Kasumi-1 (cell line): ENCODE measurements at regions not wholly inside any gene's neighbourhood (a gene's known extent, or its start where the extent isn't known, plus 50 kb on each side); places are given as distances from the start of the nearest gene placed in this dataset.

Experiments
- DNase-seq, 2 experiments: peaks; one replicate each; lab custom pipeline; 2025; lab: John Stamatoyannopoulos, UW

DNA sequence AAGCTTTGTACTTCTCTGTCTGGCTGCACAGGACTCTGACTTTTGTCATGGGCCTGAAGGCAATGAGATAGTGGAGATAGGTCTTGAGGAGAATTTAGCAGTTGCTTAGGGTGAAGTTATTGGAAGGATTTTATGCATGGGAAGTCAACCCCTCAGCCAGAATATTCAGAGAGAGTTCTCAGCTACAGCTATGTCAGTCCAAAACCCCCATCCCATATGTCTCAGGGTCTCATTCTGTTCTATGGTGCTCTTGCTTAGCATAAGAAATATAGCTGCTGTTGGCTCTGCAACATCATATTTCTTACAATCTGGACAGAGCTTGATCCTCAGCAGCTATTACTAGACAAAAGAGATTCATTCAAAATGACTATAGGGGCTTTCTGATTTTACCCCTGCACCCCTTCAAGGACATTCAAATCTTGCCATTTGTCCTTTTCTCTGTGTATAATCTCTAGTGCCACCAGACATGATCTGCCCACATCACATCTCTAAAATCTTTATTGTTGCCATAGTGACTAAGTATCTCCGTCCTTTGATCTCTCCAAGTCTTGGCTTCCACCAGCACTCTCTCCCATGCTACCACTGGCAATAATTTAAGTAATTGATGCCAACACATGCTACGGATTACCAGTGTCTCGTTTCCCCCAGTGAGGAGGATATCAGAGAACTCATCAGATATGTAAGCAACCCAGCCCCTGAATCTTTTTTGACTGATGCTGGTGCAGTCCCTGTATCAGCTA lies 327.1 kb upstream of the ISX start:
- DNase-seq = no peak

DNA sequence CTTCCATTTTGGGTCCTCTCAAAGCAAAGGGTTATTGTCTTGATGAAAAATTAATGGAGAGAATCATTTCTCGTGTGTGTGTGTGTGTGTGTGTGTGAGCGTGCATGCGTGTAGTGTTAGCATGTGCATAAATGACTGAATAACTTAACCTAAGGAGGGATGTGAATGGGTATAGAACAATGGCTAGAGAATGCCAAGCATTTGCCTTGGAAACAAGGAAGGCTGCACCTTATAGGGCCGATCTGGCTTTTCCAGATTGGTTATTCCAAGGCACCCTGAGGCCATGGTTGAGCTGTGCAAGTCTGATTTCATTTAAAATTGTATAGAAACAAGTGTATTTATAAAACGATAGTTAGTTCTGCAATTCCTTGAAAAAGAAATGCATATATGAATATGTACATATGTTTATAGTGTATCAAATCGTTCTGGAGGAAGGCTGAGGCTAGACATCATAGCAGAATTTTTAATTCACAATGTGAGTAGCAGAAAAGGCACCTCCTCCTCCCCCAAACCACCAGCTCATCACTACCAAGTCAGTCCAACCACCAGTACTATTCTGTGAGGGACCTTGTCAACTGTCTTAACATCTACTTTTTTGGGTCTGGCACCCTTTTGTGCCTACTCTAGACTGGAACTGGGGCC lies 322.7 kb upstream of the ISX start:
- DNase-seq = no peak

DNA sequence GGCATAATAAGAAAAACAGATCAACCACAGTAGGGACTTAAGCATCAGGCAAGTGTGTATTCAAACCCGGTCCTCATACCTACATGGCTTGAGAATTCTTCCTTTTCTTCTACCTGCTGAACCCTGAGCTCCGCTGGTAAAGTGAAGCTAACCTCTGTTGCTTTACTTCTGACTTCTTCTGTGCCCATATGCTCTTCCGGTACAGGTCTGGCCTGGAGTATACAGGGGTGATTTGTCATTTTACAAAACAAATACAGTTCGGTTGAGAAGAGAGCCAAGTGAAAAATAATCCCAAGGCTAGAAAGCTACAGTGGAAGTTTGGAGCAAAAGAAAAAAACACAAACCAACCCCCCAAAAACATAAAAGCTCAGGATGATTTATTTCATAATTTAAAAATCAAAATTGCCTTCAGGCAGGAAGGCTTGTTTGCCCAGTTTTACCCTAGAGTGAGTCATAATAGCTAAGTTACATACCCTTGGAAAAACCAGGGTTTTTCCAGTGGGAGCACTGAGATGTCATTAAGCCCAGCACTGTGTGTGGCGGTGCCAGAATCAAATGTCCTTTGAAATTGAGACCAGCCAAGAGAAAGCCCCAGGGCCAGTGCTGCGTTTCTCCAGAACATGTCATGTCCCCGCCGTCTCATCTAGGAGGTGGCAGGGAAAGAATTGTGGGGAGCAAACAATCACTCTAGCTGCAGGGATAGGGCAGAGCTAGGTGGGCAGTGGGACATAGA lies 305.5 kb upstream of the ISX start:
- DNase-seq = no peak

- DNase-seq = no peak
These were observed 304.8 kb upstream of the ISX start for GRCh38 chr22:34761111-34761510.

- DNase-seq = no peak
These were observed 302.5 kb upstream of the ISX start for GRCh38 chr22:34763496-34763895.

- DNase-seq = no peak
These were observed 300.8 kb upstream of the ISX start for GRCh38 chr22:34765115-34765514.

GRCh38 chr22:34769361-34769760 lies 296.6 kb upstream of the ISX start:
- DNase-seq = no peak

DNA sequence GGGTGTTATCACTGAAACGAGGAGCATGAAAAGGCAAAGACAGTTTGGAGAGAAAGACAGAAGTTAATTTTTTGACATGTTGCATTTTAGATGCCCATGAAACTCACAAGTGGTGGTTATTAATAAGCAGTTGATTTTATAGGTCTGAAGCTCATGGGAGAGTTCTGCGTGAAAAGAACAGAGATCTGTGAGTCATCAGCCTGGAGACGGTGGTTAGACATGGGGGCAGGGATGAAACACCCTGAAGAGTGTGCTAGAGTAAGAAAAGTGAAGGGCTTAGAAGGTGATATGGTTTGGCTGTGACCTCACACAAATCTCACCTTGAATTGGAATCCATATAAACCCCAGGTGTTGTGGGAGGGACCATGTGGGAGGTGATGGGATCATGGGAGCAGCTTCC lies 289.1 kb upstream of the ISX start:
- no peak for DNase-seq

GRCh38 chr22:34781681-34782080 lies 284.3 kb upstream of the ISX start:
- DNase-seq = no peak

- DNase-seq = no peak
These were observed 282.5 kb upstream of the ISX start for GRCh38 chr22:34783436-34783835.

DNA sequence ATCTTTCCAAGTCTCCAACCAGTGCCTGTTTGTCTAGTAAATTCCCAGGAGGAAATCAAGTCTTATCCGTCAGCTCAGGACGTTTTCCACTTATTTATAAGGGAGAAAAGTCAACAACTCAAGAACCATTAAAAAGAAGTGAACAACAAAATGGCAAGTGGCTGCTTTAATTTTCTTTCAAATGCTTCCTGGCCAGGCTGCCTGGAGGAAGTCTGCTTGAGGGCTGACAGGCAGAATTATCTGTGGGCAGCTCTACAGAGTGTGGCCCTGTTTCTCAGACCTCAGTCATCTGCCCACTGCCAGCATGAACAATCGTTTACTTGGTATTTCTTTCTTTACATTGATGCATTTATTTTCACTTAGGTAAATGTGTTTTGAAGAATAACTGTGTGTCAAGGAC lies 281.9 kb upstream of the ISX start:
- DNase-seq = no peak

GRCh38 chr22:34797826-34798225 lies 268.1 kb upstream of the ISX start:
- DNase-seq = no peak

DNA sequence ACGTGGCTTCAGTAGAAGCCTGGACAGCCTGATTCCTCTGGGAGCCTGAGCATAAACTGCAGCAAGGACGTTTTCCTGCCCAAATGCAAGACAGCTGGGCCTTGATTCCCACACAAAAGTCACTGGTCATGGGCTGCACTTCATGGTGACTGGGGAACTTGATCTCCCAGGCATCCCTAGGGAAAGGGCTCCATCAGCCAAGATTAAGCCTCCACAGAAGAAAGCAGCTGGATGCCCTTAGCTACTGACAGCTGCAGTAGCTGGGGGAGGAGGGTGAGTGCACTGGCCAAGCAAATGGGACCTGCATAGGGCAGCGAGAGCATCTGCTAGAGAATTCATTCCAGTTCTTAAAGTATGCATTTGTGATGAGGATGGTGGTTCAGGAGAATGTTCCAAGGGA lies 267.4 kb upstream of the ISX start:
- DNase-seq = no peak

- DNase-seq = no peak
These were observed 265.5 kb upstream of the ISX start for GRCh38 chr22:34800260-34800980.

DNA sequence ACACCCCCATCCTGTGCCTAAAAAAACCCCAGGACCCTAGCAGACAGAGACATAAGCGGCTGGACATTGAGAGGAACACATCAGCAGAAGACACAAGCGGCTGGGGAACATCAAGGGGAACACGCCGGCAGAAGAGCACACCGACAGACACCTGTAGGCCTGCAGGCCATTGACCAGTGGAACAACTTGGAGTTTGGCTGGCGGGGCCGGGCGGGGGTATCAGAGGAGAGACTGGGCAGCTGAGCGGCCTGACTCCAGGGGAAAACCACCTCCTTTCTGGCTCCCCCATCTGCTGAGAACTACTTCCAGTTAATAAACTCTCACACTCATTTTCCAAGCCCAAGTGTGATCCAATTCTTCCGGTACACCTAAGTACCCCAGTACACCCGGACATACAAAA lies 264.7 kb upstream of the ISX start:
- no peak for DNase-seq

- no peak for DNase-seq
These were observed 261.9 kb upstream of the ISX start for GRCh38 chr22:34804091-34804490.

DNA sequence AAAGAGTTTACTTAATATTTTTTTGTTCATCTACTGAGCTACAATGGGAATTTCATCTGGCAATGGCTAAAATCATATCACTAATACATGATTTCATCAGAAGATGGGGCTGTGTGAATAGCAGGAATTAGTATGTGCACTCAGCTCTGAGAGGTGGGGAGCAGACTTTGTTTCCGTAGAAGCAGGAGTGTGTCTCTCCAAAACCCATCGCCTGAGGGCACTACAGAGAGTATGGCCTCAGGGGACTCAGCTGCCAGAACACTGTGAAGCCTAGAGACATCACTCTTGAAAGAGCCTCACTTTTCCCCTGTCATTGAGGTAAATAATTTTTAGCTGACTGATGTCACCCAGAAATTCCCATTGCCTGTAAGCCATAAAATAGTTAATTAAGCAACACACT lies 261.4 kb upstream of the ISX start:
- no peak for DNase-seq

GRCh38 chr22:34805771-34806170 lies 260.2 kb upstream of the ISX start:
- no peak for DNase-seq

DNA sequence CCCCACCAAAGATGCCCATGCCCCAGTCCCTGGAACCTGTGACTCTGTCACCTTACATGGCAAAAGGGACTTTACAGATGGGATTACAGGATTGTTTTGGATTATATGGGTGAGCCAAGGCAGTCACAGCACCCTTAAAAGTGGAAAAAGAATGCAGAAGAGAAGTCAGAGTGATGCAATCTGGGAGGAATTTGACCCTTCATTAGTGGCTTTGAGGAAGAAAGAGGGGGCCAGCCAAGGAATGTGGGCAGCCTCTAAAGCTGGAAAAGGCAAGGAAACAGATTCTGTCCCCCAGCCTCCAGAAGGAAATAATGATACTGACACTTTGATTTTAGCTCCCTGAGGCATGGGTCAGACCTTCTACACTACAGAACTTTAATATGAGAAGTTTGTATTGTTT lies 257.3 kb upstream of the ISX start:
- DNase-seq = no peak

DNA sequence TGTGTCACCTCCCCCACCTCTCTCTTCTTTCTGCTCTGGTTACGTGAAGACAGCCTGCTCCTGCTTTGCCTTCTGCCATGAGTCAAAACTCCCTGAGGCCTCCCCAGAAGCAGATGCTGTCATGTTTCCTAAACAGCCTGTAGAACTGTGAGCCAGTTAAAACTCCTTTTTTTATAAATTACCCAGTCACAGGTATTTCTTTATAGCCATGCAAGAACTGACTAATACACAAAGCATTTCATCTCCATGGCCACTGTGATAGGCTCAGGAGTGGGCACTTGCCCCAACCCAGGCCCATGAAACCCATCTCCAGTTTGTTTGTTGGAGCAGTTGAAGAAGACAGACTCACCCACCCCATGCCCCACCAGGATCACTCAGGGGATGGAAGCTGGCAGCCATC lies 253.3 kb upstream of the ISX start:
- DNase-seq = no peak

DNA sequence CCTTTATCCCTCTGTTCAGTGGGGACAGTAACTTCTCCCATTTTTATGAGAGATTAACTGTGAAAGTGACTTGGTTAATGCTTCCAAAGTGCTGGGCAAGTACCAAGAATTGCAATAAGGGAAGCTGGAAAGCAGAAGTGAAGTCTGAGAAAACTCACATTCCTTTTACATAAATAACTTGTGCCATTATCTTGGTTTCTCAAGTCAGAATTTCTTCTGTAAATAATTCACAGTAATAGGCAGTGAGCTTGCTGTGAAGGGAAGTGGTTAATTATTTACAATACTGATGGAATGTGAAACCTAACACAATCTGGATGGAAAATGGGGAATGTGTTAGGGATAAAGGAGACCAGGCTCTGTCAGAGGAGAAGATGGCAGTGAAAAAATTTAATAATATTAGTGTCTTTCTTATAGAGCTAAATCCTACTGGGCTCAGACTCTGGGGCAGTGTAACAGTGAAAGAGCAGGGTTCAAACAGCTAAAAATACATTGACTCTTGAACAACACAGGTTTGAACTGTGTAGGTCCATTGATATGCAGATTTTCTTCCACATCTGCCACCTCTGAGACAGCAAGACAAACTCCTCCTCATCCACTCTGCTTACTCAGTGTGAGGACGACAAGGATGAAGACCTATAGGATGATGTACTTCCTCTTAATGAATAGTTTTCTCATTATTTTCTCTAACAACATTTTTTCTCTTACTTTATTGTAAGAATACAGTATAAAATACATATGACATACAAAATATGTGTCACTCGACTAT lies 251.5 kb upstream of the ISX start:
- no peak for DNase-seq

GRCh38 chr22:34829485-34829884 lies 236.5 kb upstream of the ISX start:
- DNase-seq = no peak
